ENCODE measurements at regions not wholly inside any gene's neighbourhood (a gene's known extent, or its start where the extent isn't known, plus 50 kb on each side); places are given as distances from the start of the nearest gene placed in this dataset.

DNA sequence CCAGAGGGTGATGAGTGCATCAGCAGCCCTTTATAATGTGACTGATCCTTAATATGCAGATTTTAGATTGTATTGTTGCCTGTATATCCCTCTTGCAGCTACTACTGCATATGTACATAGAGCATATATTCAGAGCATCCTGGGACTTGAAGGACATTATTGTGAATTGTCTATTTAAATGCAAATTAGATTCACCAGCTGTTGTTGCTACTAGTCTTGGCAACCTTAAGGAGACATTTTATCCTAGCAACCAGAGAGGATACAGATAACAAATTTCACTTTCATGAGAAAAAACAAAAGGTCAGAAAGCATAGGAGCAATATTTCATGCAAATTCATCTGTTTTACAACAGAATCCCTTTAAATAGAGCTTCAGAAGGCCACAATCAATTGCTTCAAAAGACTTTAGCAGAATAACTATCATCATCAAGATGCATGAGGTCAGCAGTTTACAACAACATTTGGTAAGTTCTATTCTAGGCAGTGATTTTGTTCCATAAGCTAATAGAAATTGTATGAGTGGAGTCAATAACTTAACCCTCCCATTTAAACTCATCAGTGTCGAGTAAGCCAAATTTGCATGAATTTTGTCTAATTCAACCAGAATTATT is 148.6 kb downstream of the GC start:
- Histone ChIP-seq H3K36me3 (ENCODE audit: control insufficient read depth in 1 of 2, insufficient read depth in 2 of 2, low read length in 2 of 2) (no peaks in the 10 kb centered on the region), H3K9ac (ENCODE audit: low read length) (no peak overlapping the region), H3K27ac (ENCODE audit: low read depth, low read length) (no peak overlapping the region), H3K4me1 (ENCODE audit: control insufficient read depth in 1 of 2, insufficient read depth in 2 of 2, low read length in 2 of 2) (no peaks in the 10 kb centered on the region), H3K79me2 (ENCODE audit: insufficient read depth, low read length) (no peaks in the 10 kb centered on the region), H4K20me1 (ENCODE audit: insufficient read depth) (no peaks in the 10 kb centered on the region), H2AFZ (ENCODE audit: low read depth, low read length, poor library complexity, severe bottlenecking) (no peak overlapping the region), H3K9me2 (ENCODE audit: insufficient read depth) (no peaks in the 10 kb centered on the region), H3K9me3 (ENCODE audit: control insufficient read depth in 1 of 2, insufficient read depth in 1 of 2, low read depth in 1 of 2, low read length in 2 of 2) (no peaks in the 10 kb centered on the region), H3K4me2 (ENCODE audit: low read length) (no peak overlapping the region), H3K4me3 (replicated peaks in 1 of 2; ENCODE audit: low read depth in 1 of 2, low read length in 2 of 2) (no peak overlapping the region), H3K27me3 (ENCODE audit: insufficient read depth, low read length) (no peaks in the 10 kb centered on the region)
- no peak for ATAC-seq
- ChIA-PET RAD21 (ENCODE audit: low non-redundant PET in 1 of 2, low total read pairs in 2 of 2, uncharacterized antibody in 2 of 2, unreplicated experiment in 2 of 2) (no interaction called here), CTCF (no interaction called here), POLR2A (no interaction called here)
- intact Hi-C loops (cut with micrococcal nuclease), result no loop called here
- no peak for DNase-seq (ENCODE audit: low read depth, low spot score)
- TF ChIP-seq EGR1 (IDR thresholded peaks at IDR 0.05; ENCODE audit: low read depth) (no peak), YY1 (IDR thresholded peaks at IDR 0.05; ENCODE audit: extremely low read depth, insufficient replicate concordance, low read depth, low read length) (no peak), CBX3 (IDR thresholded peaks at IDR 0.05; ENCODE audit: low read depth) (no peak), ATF3 (IDR thresholded peaks at IDR 0.05) (no peak), FOSL1 (IDR thresholded peaks at IDR 0.05; ENCODE audit: low read depth) (no peak), RAD21 (IDR thresholded peaks at IDR 0.05; ENCODE audit: low read depth) (no peak)
- no TSS peak for BruUV-seq (replicated peaks)

DNA sequence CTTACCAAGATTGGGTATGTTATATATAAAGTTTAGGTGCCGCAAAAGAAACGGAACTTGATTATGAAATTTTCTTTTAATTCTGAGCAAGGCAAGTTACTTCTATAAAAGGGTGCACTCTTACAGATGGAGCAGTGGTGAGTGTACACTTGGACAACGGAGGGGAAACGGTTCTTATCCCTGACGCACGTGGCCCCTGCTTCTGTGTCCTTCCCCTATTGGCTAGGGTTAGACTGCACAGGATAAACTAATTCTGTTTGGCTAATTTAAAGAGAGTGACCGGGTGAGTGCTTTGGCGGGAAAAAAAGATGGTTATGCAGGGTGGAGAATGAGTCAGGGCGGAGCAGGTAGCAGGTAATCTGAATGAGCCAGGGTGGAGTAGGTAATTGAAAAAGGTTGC is 149.5 kb downstream of the GC start:
- POLR2A ChIA-PET, result no interaction called here
- BruUV-seq (replicated peaks), result no TSS peak
- Histone ChIP-seq H3K4me2 (ENCODE audit: low read length) (no peak overlapping the region), H3K4me1 (ENCODE audit: control insufficient read depth in 1 of 2, insufficient read depth in 2 of 2, low read length in 2 of 2) (no peaks in the 10 kb centered on the region), H3K4me3 (replicated peaks in 1 of 2; ENCODE audit: low read depth in 1 of 2, low read length in 2 of 2) (no peak overlapping the region), H3K9me3 (ENCODE audit: control insufficient read depth in 1 of 2, insufficient read depth in 1 of 2, low read depth in 1 of 2, low read length in 2 of 2) (no peaks in the 10 kb centered on the region), H3K9ac (ENCODE audit: low read length) (no peak overlapping the region), H3K79me2 (ENCODE audit: insufficient read depth, low read length) (no peaks in the 10 kb centered on the region), H3K36me3 (ENCODE audit: control insufficient read depth in 1 of 2, insufficient read depth in 2 of 2, low read length in 2 of 2) (no peaks in the 10 kb centered on the region), H3K9me2 (ENCODE audit: insufficient read depth) (no peaks in the 10 kb centered on the region), H3K27ac (ENCODE audit: low read depth, low read length) (no peak overlapping the region), H3K27me3 (ENCODE audit: insufficient read depth, low read length) (no peaks in the 10 kb centered on the region), H4K20me1 (ENCODE audit: insufficient read depth) (no peaks in the 10 kb centered on the region), H2AFZ (ENCODE audit: low read depth, low read length, poor library complexity, severe bottlenecking) (no peak overlapping the region)
- no peak for TF ChIP-seq EGR1 (IDR thresholded peaks at IDR 0.05; ENCODE audit: low read depth)
- TF ChIP-seq ZNF274 (IDR thresholded peaks at IDR 0.05; ENCODE audit: low read depth, low read length), result no peak
- TF ChIP-seq TCF7L2 (IDR thresholded peaks at IDR 0.05; ENCODE audit: borderline replicate concordance, extremely low read depth, insufficient read depth, insufficient read length), result no peak
- no peak for TF ChIP-seq EZH2 (IDR thresholded peaks at IDR 0.05)
- TF ChIP-seq ZFX (IDR thresholded peaks at IDR 0.05), result no peak
- no peak for TF ChIP-seq FOSL1 (IDR thresholded peaks at IDR 0.05; ENCODE audit: low read depth)
- DNase-seq (ENCODE audit: low read depth, low spot score) (no peak), ATAC-seq (no peak)
- intact Hi-C loops (cut with micrococcal nuclease), result no loop called here
- CTCF ChIA-PET, result no interaction called here
- RAD21 ChIA-PET (ENCODE audit: low non-redundant PET in 1 of 2, low total read pairs in 2 of 2, uncharacterized antibody in 2 of 2, unreplicated experiment in 2 of 2), result no interaction called here
